ENCODE measurements at regions not wholly inside any gene's neighbourhood (a gene's known extent, or its start where the extent isn't known, plus 50 kb on each side); places are given as distances from the start of the nearest gene placed in this dataset.

- H3K9me3 Mint-ChIP-seq: no peaks in the 10 kb centered on the region
- no peak overlapping the region for H3K4me3 Mint-ChIP-seq
- no peak for DNase-seq (ENCODE audit: low spot score in 2 of 2)
- ATAC-seq: no peak
- no peaks in the 10 kb centered on the region for H3K4me1 Mint-ChIP-seq
- H3K36me3 Mint-ChIP-seq: no peaks in the 10 kb centered on the region
- H3K27ac Mint-ChIP-seq: no peak overlapping the region
These were observed 140.6 kb upstream of the KLF4 start for GRCh38 chr9:107630156-107630555.

- Mint-ChIP-seq H3K9me3 (no peaks in the 10 kb centered on the region), H3K27ac (no peak overlapping the region), H3K4me1 (no peaks in the 10 kb centered on the region), H3K36me3 (no peaks in the 10 kb centered on the region), H3K4me3 (no peak overlapping the region)
- DNase-seq (ENCODE audit: low spot score in 2 of 2) (no peak), ATAC-seq (no peak)
These were observed 138.9 kb upstream of the KLF4 start for GRCh38 chr9:107628444-107628843.

- Mint-ChIP-seq H3K4me1 (no peaks in the 10 kb centered on the region), H3K36me3 (no peaks in the 10 kb centered on the region), H3K4me3 (no peak overlapping the region), H3K9me3 (no peaks in the 10 kb centered on the region), H3K27ac (no peak overlapping the region)
- ATAC-seq (no peak), DNase-seq (ENCODE audit: low spot score in 2 of 2) (no peak)
These were observed 138.2 kb upstream of the KLF4 start for GRCh38 chr9:107627781-107628180.

- Mint-ChIP-seq H3K27ac (no peak overlapping the region), H3K36me3 (no peaks in the 10 kb centered on the region), H3K4me1 (no peaks in the 10 kb centered on the region), H3K9me3 (no peaks in the 10 kb centered on the region), H3K4me3 (no peak overlapping the region)
- ATAC-seq (no peak), DNase-seq (ENCODE audit: low spot score in 2 of 2) (no peak)
These were observed 136.5 kb upstream of the KLF4 start for GRCh38 chr9:107626118-107626517.

GRCh38 chr9:107625383-107625984, 135.9 kb upstream of the KLF4 start:
- ATAC-seq: no peak
- DNase-seq (ENCODE audit: low spot score in 2 of 2): no peak
- no peak overlapping the region for H3K27ac Mint-ChIP-seq
- no peaks in the 10 kb centered on the region for H3K9me3 Mint-ChIP-seq
- H3K36me3 Mint-ChIP-seq: no peaks in the 10 kb centered on the region
- no peaks in the 10 kb centered on the region for H3K4me1 Mint-ChIP-seq
- H3K4me3 Mint-ChIP-seq: no peak overlapping the region

- Mint-ChIP-seq H3K36me3 (no peaks in the 10 kb centered on the region), H3K27ac (no peak overlapping the region), H3K4me3 (no peak overlapping the region), H3K4me1 (no peaks in the 10 kb centered on the region), H3K9me3 (no peaks in the 10 kb centered on the region)
- ATAC-seq (no peak), DNase-seq (ENCODE audit: low spot score in 2 of 2) (no peak)
These were observed 134.8 kb upstream of the KLF4 start for GRCh38 chr9:107624234-107624948.

GRCh38 chr9:107621436-107621835, 131.9 kb upstream of the KLF4 start:
- H3K27ac Mint-ChIP-seq: no peak overlapping the region
- ATAC-seq (no peak), DNase-seq (ENCODE audit: low spot score in 2 of 2) (no peak)
- H3K9me3 Mint-ChIP-seq: no peaks in the 10 kb centered on the region
- H3K4me1 Mint-ChIP-seq: no peaks in the 10 kb centered on the region
- no peaks in the 10 kb centered on the region for H3K36me3 Mint-ChIP-seq
- H3K4me3 Mint-ChIP-seq: no peak overlapping the region

GRCh38 chr9:107620801-107621200, 131.2 kb upstream of the KLF4 start:
- Mint-ChIP-seq H3K4me3 (no peak overlapping the region), H3K9me3 (no peaks in the 10 kb centered on the region), H3K27ac (no peak overlapping the region), H3K4me1 (no peaks in the 10 kb centered on the region), H3K36me3 (no peaks in the 10 kb centered on the region)
- DNase-seq (ENCODE audit: low spot score in 2 of 2) (no peak), ATAC-seq (no peak)

GRCh38 chr9:107620236-107620635, 130.7 kb upstream of the KLF4 start:
- Mint-ChIP-seq H3K27ac (no peak overlapping the region), H3K4me3 (no peak overlapping the region), H3K9me3 (no peaks in the 10 kb centered on the region), H3K4me1 (no peaks in the 10 kb centered on the region), H3K36me3 (no peaks in the 10 kb centered on the region)
- DNase-seq (ENCODE audit: low spot score in 2 of 2) (no peak), ATAC-seq (no peak)

- H3K4me1 Mint-ChIP-seq: no peaks in the 10 kb centered on the region
These were observed 125.8 kb upstream of the KLF4 start for GRCh38 chr9:107615321-107615720.

GRCh38 chr9:107614765-107615164, 125.2 kb upstream of the KLF4 start:
- Mint-ChIP-seq H3K9me3 (peaks cover 2% of the 10 kb centered on the region), H3K4me3 (no peak overlapping the region), H3K27ac (no peak overlapping the region), H3K36me3 (no peaks in the 10 kb centered on the region), H3K4me1 (no peaks in the 10 kb centered on the region)
- ATAC-seq: no peak
- DNase-seq (ENCODE audit: low spot score in 2 of 2): no peak

More at GRCh38 chr9:107615321-107615720, 125.8 kb upstream of the KLF4 start:
- Mint-ChIP-seq H3K36me3 (no peaks in the 10 kb centered on the region), H3K4me3 (no peak overlapping the region), H3K27ac (no peak overlapping the region), H3K9me3 (no peaks in the 10 kb centered on the region)
- DNase-seq (ENCODE audit: low spot score in 2 of 2) (no peak), ATAC-seq (no peak)

- Mint-ChIP-seq H3K9me3 (peaks cover 2% of the 10 kb centered on the region), H3K36me3 (no peaks in the 10 kb centered on the region), H3K27ac (no peak overlapping the region), H3K4me1 (no peaks in the 10 kb centered on the region), H3K4me3 (no peak overlapping the region)
- DNase-seq (ENCODE audit: low spot score in 2 of 2) (no peak), ATAC-seq (no peak)
These were observed 123.8 kb upstream of the KLF4 start for GRCh38 chr9:107613321-107613720.

- Mint-ChIP-seq H3K4me1 (no peaks in the 10 kb centered on the region), H3K4me3 (no peak overlapping the region), H3K9me3 (peaks cover 2% of the 10 kb centered on the region), H3K27ac (no peak overlapping the region), H3K36me3 (no peaks in the 10 kb centered on the region)
- DNase-seq (ENCODE audit: low spot score in 2 of 2) (no peak), ATAC-seq (no peak)
These were observed 122.6 kb upstream of the KLF4 start for GRCh38 chr9:107612136-107612535.

- Mint-ChIP-seq H3K4me1 (no peaks in the 10 kb centered on the region), H3K4me3 (no peak overlapping the region)
- no peak for ATAC-seq
These were observed 120.0 kb upstream of the KLF4 start for GRCh38 chr9:107609547-107609946.

GRCh38 chr9:107606149-107606790, 116.7 kb upstream of the KLF4 start:
- H3K9me3 Mint-ChIP-seq: peaks cover 2% of the 10 kb centered on the region
- H3K4me3 Mint-ChIP-seq: no peak overlapping the region
- no peaks in the 10 kb centered on the region for H3K4me1 Mint-ChIP-seq
- H3K27ac Mint-ChIP-seq: no peak overlapping the region
- DNase-seq (ENCODE audit: low spot score in 2 of 2): no peak
- ATAC-seq: no peak
- H3K36me3 Mint-ChIP-seq: no peaks in the 10 kb centered on the region

More at GRCh38 chr9:107609547-107609946, 120.0 kb upstream of the KLF4 start:
- Mint-ChIP-seq H3K9me3 (peaks cover 2% of the 10 kb centered on the region), H3K27ac (no peak overlapping the region), H3K36me3 (no peaks in the 10 kb centered on the region)
- DNase-seq (ENCODE audit: low spot score in 2 of 2): no peak

GRCh38 chr9:107605041-107605440, 115.5 kb upstream of the KLF4 start:
- ATAC-seq (no peak), DNase-seq (ENCODE audit: low spot score in 2 of 2) (no peak)
- Mint-ChIP-seq H3K27ac (no peak overlapping the region), H3K4me3 (no peak overlapping the region), H3K9me3 (peaks cover under 1% of the 10 kb centered on the region), H3K36me3 (no peaks in the 10 kb centered on the region), H3K4me1 (no peaks in the 10 kb centered on the region)

Data from stimulated activated effector memory CD8-positive, alpha-beta T cell treated with anti-CD3 and anti-CD28 coated beads, Interleukin-12 subunit alpha, Interleukin-12 subunit beta, amount 100 ng/mL, for 72 hours (primary cell).